MM.1S (cell line): ENCODE measurements at regions not wholly inside any gene's neighbourhood (a gene's known extent, or its start where the extent isn't known, plus 50 kb on each side); places are given as distances from the start of the nearest gene placed in this dataset.

Source experiments
- CTCF ChIP-seq: fragments of 300-600 bp; sonication (generic); IDR thresholded peaks from 2 replicates; pipeline ENCODE4 v1.5.1; 2016; ENCODE audit warnings: antibody characterized with exemption, low read length, mixed read lengths
- EZH2 ChIP-seq: fragments of 300-600 bp; sonication (generic); optimal IDR thresholded peaks from 2 replicates; pipeline ENCODE3; 2017; ENCODE audit warnings: low read depth, mild to moderate bottlenecking, antibody characterized with exemption, low read length, mixed read lengths
- EZH2phosphoT487 ChIP-seq: fragments of 300-600 bp; sonication (generic); IDR thresholded peaks from 2 replicates; pipeline ENCODE4 v1.6.1; 2018; ENCODE audit warnings: antibody characterized with exemption, low read length

GRCh38 chr10:123611243-123611642 lies 54.9 kb upstream of the GPR26 start:
- no peak for TF ChIP-seq CTCF
- no peak for TF ChIP-seq EZH2phosphoT487
- no peak for TF ChIP-seq EZH2
